KMS-11 (cell line): ENCODE measurements at regions not wholly inside any gene's neighbourhood (a gene's known extent, or its start where the extent isn't known, plus 50 kb on each side); places are given as distances from the start of the nearest gene placed in this dataset.

Experiments
- H2AFZ ChIP-seq: fragments of 200-600 bp; sonication (generic); 2 replicates; pipeline ENCODE4 v1.6.1; 2016; ENCODE audit warnings: antibody characterized with exemption, mixed run types, low read depth
- H3K27ac ChIP-seq: fragments of 200-600 bp; sonication (generic); 2 replicates; pipeline ENCODE4 v1.6.1; 2016; ENCODE audit warnings: mild to moderate bottlenecking, mixed run types
- H3K27me3 ChIP-seq: fragments of 200-600 bp; sonication (generic); 2 replicates; pipeline ENCODE4 v1.6.1; 2017; ENCODE audit warnings: mild to moderate bottlenecking, low read depth, mixed run types, moderate library complexity; ENCODE audit not compliant: insufficient read depth
- H3K36me3 ChIP-seq: fragments of 200-600 bp; sonication (generic); 2 replicates; pipeline ENCODE4 v1.6.1; 2017; ENCODE audit warnings: mild to moderate bottlenecking, mixed run types; ENCODE audit not compliant: insufficient read depth
- H3K4me1 ChIP-seq: fragments of 200-600 bp; sonication (generic); 2 replicates; pipeline ENCODE4 v1.6.1; 2016; ENCODE audit warnings: mild to moderate bottlenecking, low read depth, mixed run types; ENCODE audit not compliant: poor library complexity, severe bottlenecking
- H3K4me2 ChIP-seq: fragments of 200-600 bp; sonication (generic); 2 replicates; pipeline ENCODE4 v1.7.0; 2016; ENCODE audit warnings: mild to moderate bottlenecking, mixed run types
- H3K4me3 ChIP-seq: fragments of 200-600 bp; sonication (generic); IDR thresholded peaks from 2 replicates; pipeline ENCODE4 v1.6.1; 2017; ENCODE audit warnings: low read depth, low read length, mixed read lengths; ENCODE audit not compliant: insufficient read depth
- H3K79me2 ChIP-seq: fragments of 200-600 bp; sonication (generic); 2 replicates; pipeline ENCODE4 v1.6.1; 2016; ENCODE audit warnings: low read depth, mixed run types; ENCODE audit not compliant: insufficient read depth
- H3K9ac ChIP-seq: fragments of 200-600 bp; sonication (generic); 2 replicates; pipeline ENCODE4 v1.6.1; 2016; ENCODE audit warnings: mild to moderate bottlenecking, mixed run types
- H4K20me1 ChIP-seq: fragments of 200-600 bp; sonication (generic); 2 replicates; pipeline ENCODE4 v1.6.1; 2016; ENCODE audit warnings: mild to moderate bottlenecking, mixed run types; ENCODE audit not compliant: insufficient read depth
- CTCF ChIP-seq: fragments of 200-600 bp; sonication (generic); conservative IDR thresholded peaks from 2 replicates; pipeline ENCODE4 v1.6.1; 2017; ENCODE audit warnings: low read depth, mild to moderate bottlenecking, antibody characterized with exemption, low read length, moderate library complexity, mixed read lengths

- H3K36me3 ChIP-seq: no peaks in the 10 kb centered on the region
- H4K20me1 ChIP-seq: no peaks in the 10 kb centered on the region
- no peak overlapping the region for H3K27ac ChIP-seq
- H3K27me3 ChIP-seq: no peaks in the 10 kb centered on the region
- H3K9ac ChIP-seq: no peak overlapping the region
- H3K4me3 ChIP-seq: no peak overlapping the region
- H3K79me2 ChIP-seq: no peaks in the 10 kb centered on the region
- TF ChIP-seq CTCF: no peak
- H3K4me1 ChIP-seq: no peaks in the 10 kb centered on the region
- H3K4me2 ChIP-seq: no peak overlapping the region
- H2AFZ ChIP-seq: no peak overlapping the region
These were observed 979.0 kb downstream of the EFNA5 start for GRCh38 chr5:106691701-106692100.

- H3K9ac ChIP-seq: no peak overlapping the region
- H3K27me3 ChIP-seq: no peaks in the 10 kb centered on the region
- no peak overlapping the region for H3K27ac ChIP-seq
- H3K79me2 ChIP-seq: no peaks in the 10 kb centered on the region
- H2AFZ ChIP-seq: no peak overlapping the region
- H3K4me1 ChIP-seq: no peaks in the 10 kb centered on the region
- H3K36me3 ChIP-seq: no peaks in the 10 kb centered on the region
- H3K4me3 ChIP-seq: no peak overlapping the region
- no peaks in the 10 kb centered on the region for H4K20me1 ChIP-seq
- TF ChIP-seq CTCF: no peak
- no peak overlapping the region for H3K4me2 ChIP-seq
These were observed 980.2 kb downstream of the EFNA5 start for GRCh38 chr5:106690585-106690984.

DNA sequence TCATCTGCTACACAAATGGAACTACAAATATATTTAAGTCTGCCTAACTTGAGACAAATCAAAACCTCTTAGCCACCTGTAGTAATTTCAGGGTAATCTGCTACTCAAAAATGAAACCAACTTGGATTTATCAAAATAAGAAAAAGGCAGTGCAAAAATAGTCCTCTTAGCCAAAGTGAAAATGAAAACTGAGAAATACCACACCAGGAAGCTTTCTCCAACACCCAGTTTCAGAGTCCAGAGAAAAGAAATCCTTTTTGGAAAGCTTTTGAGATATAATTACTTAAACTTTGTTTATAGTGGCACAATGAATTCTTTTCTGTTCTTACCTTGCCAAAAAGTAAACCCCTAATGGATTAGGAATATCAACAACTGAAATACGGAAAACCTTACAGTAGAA is 990.4 kb downstream of the EFNA5 start:
- no peaks in the 10 kb centered on the region for H3K27me3 ChIP-seq
- no peaks in the 10 kb centered on the region for H3K79me2 ChIP-seq
- TF ChIP-seq CTCF: no peak
- H2AFZ ChIP-seq: peak overlapping the region; percentile 62
- H4K20me1 ChIP-seq: no peaks in the 10 kb centered on the region
- H3K4me3 ChIP-seq: no peak overlapping the region
- no peaks in the 10 kb centered on the region for H3K36me3 ChIP-seq
- peak overlapping the region; percentile 64 for H3K27ac ChIP-seq
- H3K9ac ChIP-seq: peak overlapping the region; percentile 43; the same call in 1 of the 2 replicates
- peak overlapping the region; percentile 44 for H3K4me2 ChIP-seq
- peaks cover 20% of the 10 kb centered on the region for H3K4me1 ChIP-seq

GRCh38 chr5:106677057-106677456 is 993.7 kb downstream of the EFNA5 start:
- Histone ChIP-seq H3K79me2 (no peaks in the 10 kb centered on the region), H2AFZ (no peak overlapping the region), H3K9ac (no peak overlapping the region), H3K4me1 (peaks cover 20% of the 10 kb centered on the region), H3K27me3 (no peaks in the 10 kb centered on the region), H3K4me2 (no peak overlapping the region), H3K27ac (no peak overlapping the region), H4K20me1 (no peaks in the 10 kb centered on the region), H3K36me3 (no peaks in the 10 kb centered on the region), H3K4me3 (no peak overlapping the region)
- TF ChIP-seq CTCF: no peak

GRCh38 chr5:106675687-106676086 is 995.0 kb downstream of the EFNA5 start:
- no peak overlapping the region for H3K27ac ChIP-seq
- H3K27me3 ChIP-seq: no peaks in the 10 kb centered on the region
- no peak overlapping the region for H3K4me3 ChIP-seq
- H3K79me2 ChIP-seq: no peaks in the 10 kb centered on the region
- no peak overlapping the region for H2AFZ ChIP-seq
- no peak for TF ChIP-seq CTCF
- no peaks in the 10 kb centered on the region for H3K36me3 ChIP-seq
- H3K9ac ChIP-seq: no peak overlapping the region
- no peak overlapping the region for H3K4me2 ChIP-seq
- H3K4me1 ChIP-seq: peaks cover 12% of the 10 kb centered on the region
- H4K20me1 ChIP-seq: no peaks in the 10 kb centered on the region
